NCI-H1105 treated with DMSO at 0.1 percent for 48 hours (cell line): ENCODE measurements at regions not wholly inside any gene's neighbourhood (a gene's known extent, or its start where the extent isn't known, plus 50 kb on each side); places are given as distances from the start of the nearest gene placed in this dataset.
A peak's percentile ranks its signal among the peaks of the same experiment; 100 is the strongest.
"Not testable (repeated sequence)": the region's sequence is repeated elsewhere in the genome, so short reads cannot be mapped to it uniquely, and the experiment has no call there.

ENCODE experiments used
- DNase-seq: peaks from one replicate; lab custom pipeline; 2025; lab: John Stamatoyannopoulos, UW

- DNase-seq: no peak
These were observed 132.5 kb downstream of the NOC3L start for GRCh38 chr10:94230134-94230785.

DNA sequence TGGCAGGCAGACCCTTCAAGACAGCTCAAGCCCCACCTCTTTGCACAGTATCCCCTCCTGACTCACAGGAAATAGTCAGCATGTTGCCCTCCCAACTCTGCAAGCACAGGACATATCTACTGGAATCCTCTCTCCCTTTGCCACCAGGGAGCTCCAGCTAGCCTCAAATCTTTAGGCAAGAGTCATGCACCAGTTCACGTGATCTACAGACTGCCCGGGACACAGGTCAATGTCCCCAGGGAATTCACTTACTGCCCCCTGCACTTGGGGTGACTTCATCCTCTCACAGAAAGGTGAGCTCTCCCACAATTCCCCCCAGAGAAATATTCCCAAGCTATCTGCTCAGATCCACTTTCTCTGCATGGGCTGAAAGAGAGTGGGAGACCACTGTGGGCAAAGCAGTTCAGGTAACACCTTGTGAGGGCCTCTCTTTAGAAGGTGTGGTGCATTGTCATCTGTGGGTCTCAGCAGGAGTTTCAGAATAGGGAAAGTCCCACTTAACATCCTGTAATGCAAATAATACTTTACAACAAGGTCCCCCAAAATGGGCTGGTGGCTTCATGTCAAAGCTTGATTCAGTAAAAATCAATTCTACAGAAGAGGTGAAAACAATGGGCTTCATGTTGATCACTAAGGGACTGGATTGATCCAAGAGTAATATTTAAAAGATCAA, 129.9 kb downstream of the NOC3L start:
- no peak for DNase-seq

- DNase-seq: no peak
These were observed 127.3 kb downstream of the NOC3L start for GRCh38 chr10:94235461-94235860.

DNA sequence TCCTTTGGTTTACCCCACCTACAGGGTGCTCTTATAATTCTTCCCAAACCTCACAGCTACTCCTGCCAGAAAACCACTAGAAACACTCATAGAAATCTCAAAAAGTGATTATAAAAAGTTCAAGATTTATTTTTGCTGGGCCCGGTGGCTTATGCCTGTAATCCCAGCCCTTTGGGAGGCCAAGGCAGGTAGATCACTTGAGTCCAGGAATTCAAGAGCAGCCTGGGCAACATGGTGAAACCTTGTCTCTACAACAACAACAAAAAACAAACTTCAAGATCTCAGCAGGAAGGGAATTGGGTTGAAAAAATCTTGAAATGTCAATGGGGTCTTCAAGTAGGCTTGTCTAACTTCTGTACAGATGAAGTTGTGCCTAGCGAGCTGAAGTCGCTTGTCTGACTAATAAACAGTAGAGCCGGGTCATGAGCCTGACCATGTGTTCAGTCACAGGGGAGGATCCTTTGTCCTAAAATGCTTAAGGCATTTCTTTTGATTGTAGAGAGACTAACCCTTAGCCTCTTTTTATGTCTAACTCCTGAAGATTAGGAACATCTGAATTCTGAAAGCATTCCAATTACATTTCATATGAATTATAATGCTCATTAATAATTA, 124.6 kb downstream of the NOC3L start:
- no peak for DNase-seq

GRCh38 chr10:94239696-94240095, 123.0 kb downstream of the NOC3L start:
- no peak for DNase-seq

GRCh38 chr10:94240491-94240890, 122.2 kb downstream of the NOC3L start:
- no peak for DNase-seq

- DNase-seq: no peak
These were observed 121.8 kb downstream of the NOC3L start for GRCh38 chr10:94240901-94241300.

DNA sequence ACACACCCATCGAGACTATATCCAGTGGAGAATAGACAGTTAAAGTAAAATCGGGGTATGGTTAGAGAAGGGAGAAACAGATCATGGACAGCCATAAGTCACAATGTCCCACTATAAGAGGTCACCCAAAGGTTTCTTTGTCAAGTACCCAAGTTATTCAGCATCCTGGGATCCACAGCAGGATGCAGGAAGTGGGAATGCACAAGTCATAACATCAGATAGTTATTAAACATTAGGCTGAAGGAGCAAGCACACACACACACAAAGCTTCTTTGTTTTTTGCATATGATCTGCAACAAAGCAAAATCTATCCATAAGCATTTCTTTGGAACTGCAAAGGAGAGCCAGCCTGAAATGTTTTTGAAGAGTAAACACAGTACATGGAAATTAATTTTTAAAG, 111.6 kb downstream of the NOC3L start:
- DNase-seq: no peak

- no peak for DNase-seq
These were observed 111.2 kb downstream of the NOC3L start for GRCh38 chr10:94251568-94251967.

GRCh38 chr10:94257407-94257806, 105.3 kb downstream of the NOC3L start:
- DNase-seq: not testable (repeated sequence)

DNA sequence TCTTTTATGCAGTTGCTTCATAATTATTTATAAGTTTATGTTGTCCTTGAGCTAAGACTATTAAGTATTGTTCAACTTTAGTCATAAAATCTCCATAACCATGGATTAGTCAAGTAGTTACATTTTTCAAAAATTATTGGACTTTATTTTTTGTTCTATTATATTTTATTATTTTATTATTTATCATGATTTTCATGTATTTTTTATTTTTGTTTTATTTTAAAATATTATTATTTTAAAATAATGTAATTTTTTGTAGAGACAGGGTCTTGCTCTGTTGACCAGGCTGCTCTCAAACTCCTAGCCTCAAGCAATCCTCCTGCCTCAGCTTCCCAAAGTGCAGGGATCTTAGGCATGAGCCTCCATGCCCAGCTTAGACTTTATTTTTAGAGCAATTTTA, 102.3 kb downstream of the NOC3L start:
- no peak for DNase-seq

GRCh38 chr10:94264085-94264484, 98.7 kb downstream of the NOC3L start:
- DNase-seq: no peak

- no peak for DNase-seq
These were observed 96.6 kb downstream of the NOC3L start for GRCh38 chr10:94266091-94266490.

DNA sequence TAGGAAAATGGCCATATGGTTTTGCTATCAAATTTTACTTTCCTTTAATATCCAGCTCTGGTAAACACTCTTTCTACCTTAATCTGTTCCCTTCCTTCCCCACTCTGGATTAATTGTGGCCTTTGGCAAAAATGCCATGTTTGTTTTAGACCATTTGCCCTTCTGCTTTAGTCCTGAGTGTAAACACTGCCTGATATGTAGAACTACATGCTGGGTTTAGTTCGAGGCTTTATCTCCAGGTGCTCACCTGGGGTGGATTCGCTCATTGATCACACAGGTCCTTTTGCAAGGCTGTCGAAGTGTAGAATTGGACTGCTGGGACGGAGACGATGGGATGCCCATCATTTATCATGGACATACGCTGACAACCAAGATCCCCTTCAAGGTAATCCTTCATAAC, 94.1 kb downstream of the NOC3L start:
- no peak for DNase-seq

GRCh38 chr10:94274142-94274787, 88.5 kb downstream of the NOC3L start:
- no peak for DNase-seq

DNA sequence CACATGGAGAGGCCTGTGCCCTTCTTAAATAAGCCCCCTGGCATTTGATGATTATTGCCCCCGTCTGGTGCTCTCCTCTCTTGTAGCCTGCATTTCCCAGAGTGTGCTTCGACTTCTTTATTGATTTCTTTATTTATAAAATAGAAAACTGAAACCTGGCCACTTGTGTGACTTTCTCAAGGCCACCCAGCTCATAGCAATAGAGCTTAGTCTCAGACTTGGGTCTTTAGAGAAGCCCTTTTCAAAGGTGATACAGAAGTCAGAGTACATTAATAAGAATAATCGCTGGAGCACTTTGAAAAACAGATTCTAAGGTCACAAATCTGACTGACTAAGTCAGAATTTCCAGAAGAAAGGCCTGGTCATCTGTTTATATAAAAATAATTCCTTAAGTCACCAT, 86.6 kb downstream of the NOC3L start:
- no peak for DNase-seq

DNA sequence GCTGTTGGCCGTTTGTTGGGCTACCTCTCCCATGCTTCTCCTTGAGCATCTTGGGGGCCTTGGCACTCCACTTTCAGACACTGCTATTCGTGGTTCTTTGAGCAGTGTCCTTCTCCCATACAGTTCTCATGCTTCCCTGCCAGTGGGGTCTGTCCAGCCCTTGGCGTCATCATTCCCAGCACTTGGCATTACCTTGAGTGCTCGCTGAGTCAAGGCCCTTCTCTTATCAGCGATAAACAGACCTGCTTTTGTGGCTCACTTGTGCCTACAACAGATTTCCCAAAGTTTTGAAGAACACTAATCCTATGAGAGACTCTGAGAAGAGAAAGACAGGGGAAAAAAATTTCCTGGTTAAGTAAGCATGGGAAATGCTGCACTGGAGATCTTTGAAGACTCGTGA, 85.3 kb downstream of the NOC3L start:
- DNase-seq: no peak

- peak; percentile 25 for DNase-seq
These were observed 82.7 kb downstream of the NOC3L start for GRCh38 chr10:94279835-94280709.

DNA sequence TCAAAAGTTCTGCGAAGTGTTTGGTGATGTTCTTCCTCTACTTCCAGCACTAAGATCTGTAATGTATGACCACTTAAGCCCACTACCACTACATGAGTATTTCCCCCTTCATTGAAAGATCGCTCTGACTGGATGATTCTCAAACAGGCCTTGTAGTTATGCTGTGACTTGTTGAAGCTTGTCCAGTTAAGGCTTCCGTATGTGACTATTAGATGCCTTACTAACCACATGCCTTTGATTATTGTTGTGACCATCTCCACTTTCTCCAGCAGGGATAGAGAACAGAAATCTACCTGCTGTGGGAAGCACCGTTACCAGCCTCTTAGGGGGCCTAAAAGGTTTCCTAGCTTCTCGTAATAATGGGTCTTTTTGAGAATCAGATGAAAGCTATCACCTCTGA, 81.1 kb downstream of the NOC3L start:
- no peak for DNase-seq

DNA sequence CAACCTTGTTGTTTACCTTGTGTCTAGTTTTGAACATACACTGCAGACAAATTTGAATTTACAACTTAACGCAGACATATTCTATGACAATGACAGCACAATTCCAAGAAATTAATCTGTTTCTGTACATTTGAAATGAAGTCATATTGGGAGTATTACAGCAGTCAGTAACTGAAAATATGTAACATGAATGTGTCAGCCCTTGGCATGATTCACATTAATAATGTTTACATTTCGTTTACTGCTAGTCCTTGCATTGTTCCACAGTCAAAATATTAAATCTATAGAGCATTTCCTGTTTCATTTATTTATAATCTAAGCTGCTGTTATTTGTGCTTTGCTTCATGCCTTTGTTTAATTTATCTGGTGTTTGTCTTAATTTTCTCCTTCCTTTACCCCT, 80.4 kb downstream of the NOC3L start:
- DNase-seq: no peak
